ENCODE measurements at regions not wholly inside any gene's neighbourhood (a gene's known extent, or its start where the extent isn't known, plus 50 kb on each side); places are given as distances from the start of the nearest gene placed in this dataset.

GRCh38 chr12:22979854-22980469, 355.0 kb downstream of the ETNK1 start:
- no peak for DNase-seq (ENCODE audit: low spot score)
- Histone ChIP-seq H3K27ac (ENCODE audit: low read depth in 1 of 2, low read length in 2 of 2) (no peak overlapping the region), H3K4me1 (ENCODE audit: control insufficient read depth in 4 of 4, insufficient read depth in 4 of 4, low read length in 3 of 4) (no peaks in the 10 kb centered on the region), H3K36me3 (ENCODE audit: control insufficient read depth in 4 of 4, insufficient read depth in 3 of 4, low read depth in 1 of 4, low read length in 3 of 4) (no peaks in the 10 kb centered on the region), H3K4me3 (ENCODE audit: low read depth in 1 of 3, low read length in 3 of 3) (no peak overlapping the region), H3K9me3 (ENCODE audit: control insufficient read depth in 4 of 4, low read length in 3 of 4) (no peaks in the 10 kb centered on the region), H3K9ac (ENCODE audit: low read depth in 1 of 2, low read length in 2 of 2) (no peak overlapping the region), H3K27me3 (ENCODE audit: control insufficient read depth in 4 of 4, insufficient read depth in 4 of 4, low read length in 3 of 4) (no peaks in the 10 kb centered on the region)
- WGBS: 90% methylated on average over 5 of the region's 5 CpGs
- no peak for TF ChIP-seq FOXA1 (IDR thresholded peaks at IDR 0.05)
- TF ChIP-seq, protein P1, sequence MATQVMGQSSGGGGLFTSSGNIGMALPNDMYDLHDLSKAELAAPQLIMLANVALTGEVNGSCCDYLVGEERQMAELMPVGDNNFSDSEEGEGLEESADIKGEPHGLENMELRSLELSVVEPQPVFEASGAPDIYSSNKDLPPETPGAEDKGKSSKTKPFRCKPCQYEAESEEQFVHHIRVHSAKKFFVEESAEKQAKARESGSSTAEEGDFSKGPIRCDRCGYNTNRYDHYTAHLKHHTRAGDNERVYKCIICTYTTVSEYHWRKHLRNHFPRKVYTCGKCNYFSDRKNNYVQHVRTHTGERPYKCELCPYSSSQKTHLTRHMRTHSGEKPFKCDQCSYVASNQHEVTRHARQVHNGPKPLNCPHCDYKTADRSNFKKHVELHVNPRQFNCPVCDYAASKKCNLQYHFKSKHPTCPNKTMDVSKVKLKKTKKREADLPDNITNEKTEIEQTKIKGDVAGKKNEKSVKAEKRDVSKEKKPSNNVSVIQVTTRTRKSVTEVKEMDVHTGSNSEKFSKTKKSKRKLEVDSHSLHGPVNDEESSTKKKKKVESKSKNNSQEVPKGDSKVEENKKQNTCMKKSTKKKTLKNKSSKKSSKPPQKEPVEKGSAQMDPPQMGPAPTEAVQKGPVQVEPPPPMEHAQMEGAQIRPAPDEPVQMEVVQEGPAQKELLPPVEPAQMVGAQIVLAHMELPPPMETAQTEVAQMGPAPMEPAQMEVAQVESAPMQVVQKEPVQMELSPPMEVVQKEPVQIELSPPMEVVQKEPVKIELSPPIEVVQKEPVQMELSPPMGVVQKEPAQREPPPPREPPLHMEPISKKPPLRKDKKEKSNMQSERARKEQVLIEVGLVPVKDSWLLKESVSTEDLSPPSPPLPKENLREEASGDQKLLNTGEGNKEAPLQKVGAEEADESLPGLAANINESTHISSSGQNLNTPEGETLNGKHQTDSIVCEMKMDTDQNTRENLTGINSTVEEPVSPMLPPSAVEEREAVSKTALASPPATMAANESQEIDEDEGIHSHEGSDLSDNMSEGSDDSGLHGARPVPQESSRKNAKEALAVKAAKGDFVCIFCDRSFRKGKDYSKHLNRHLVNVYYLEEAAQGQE (IDR thresholded peaks at IDR 0.05): no peak
- no peak for TF ChIP-seq HNF4G (IDR thresholded peaks at IDR 0.05)
- no peak for TF ChIP-seq EGR1 (IDR thresholded peaks at IDR 0.05; ENCODE audit: low read depth in 2 of 2)
- no peak for TF ChIP-seq HNF4A (conservative IDR thresholded peaks at IDR 0.05)
- TF ChIP-seq RAD21 (IDR thresholded peaks at IDR 0.05): no peak
- no peak for TF ChIP-seq RXRA (IDR thresholded peaks at IDR 0.05)
- no peak for TF ChIP-seq TAF1 (conservative IDR thresholded peaks at IDR 0.05)
- TF ChIP-seq NR2F2 (IDR thresholded peaks at IDR 0.05): no peak
- TF ChIP-seq, protein P2, sequence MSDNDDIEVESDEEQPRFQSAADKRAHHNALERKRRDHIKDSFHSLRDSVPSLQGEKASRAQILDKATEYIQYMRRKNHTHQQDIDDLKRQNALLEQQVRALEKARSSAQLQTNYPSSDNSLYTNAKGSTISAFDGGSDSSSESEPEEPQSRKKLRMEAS (IDR thresholded peaks at IDR 0.05): no peak
- TF ChIP-seq JUND (IDR thresholded peaks at IDR 0.05): no peak
- TF ChIP-seq, protein P3, sequence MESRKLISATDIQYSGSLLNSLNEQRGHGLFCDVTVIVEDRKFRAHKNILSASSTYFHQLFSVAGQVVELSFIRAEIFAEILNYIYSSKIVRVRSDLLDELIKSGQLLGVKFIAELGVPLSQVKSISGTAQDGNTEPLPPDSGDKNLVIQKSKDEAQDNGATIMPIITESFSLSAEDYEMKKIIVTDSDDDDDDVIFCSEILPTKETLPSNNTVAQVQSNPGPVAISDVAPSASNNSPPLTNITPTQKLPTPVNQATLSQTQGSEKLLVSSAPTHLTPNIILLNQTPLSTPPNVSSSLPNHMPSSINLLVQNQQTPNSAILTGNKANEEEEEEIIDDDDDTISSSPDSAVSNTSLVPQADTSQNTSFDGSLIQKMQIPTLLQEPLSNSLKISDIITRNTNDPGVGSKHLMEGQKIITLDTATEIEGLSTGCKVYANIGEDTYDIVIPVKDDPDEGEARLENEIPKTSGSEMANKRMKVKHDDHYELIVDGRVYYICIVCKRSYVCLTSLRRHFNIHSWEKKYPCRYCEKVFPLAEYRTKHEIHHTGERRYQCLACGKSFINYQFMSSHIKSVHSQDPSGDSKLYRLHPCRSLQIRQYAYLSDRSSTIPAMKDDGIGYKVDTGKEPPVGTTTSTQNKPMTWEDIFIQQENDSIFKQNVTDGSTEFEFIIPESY (IDR thresholded peaks at IDR 0.05): no peak
- TF ChIP-seq YY1 (IDR thresholded peaks at IDR 0.05): no peak
- no peak for TF ChIP-seq FOXA2 (IDR thresholded peaks at IDR 0.05)
- TF ChIP-seq CTCF (IDR thresholded peaks at IDR 0.05; ENCODE audit: low read depth, low read length, missing input control): no peak
- no peak for TF ChIP-seq GABPA (IDR thresholded peaks at IDR 0.05 in 1 of 2, conservative IDR thresholded peaks at IDR 0.05 in 1 of 2)

GRCh38 chr12:22981711-22982110, 356.7 kb downstream of the ETNK1 start:
- Histone ChIP-seq H3K4me3 (ENCODE audit: low read depth in 1 of 3, low read length in 3 of 3) (no peak overlapping the region), H3K9ac (ENCODE audit: low read depth in 1 of 2, low read length in 2 of 2) (no peak overlapping the region), H3K9me3 (ENCODE audit: control insufficient read depth in 4 of 4, low read length in 3 of 4) (no peaks in the 10 kb centered on the region), H3K36me3 (ENCODE audit: control insufficient read depth in 4 of 4, insufficient read depth in 3 of 4, low read depth in 1 of 4, low read length in 3 of 4) (no peaks in the 10 kb centered on the region), H3K27me3 (ENCODE audit: control insufficient read depth in 4 of 4, insufficient read depth in 4 of 4, low read length in 3 of 4) (no peaks in the 10 kb centered on the region), H3K27ac (ENCODE audit: low read depth in 1 of 2, low read length in 2 of 2) (no peak overlapping the region), H3K4me1 (ENCODE audit: control insufficient read depth in 4 of 4, insufficient read depth in 4 of 4, low read length in 3 of 4) (no peaks in the 10 kb centered on the region)
- 78% methylated on average over 3 of the region's 3 CpGs for WGBS
- DNase-seq (ENCODE audit: low spot score): no peak
- TF ChIP-seq FOXA2 (IDR thresholded peaks at IDR 0.05) (peak; percentile 32), RXRA (IDR thresholded peaks at IDR 0.05) (no peak), CTCF (IDR thresholded peaks at IDR 0.05; ENCODE audit: low read depth, low read length, missing input control) (peak; percentile 10), RAD21 (IDR thresholded peaks at IDR 0.05) (peak; percentile 63 to 68)

Measured in liver (tissue), 8 donors.